ENCODE measurements at regions not wholly inside any gene's neighbourhood (a gene's known extent, or its start where the extent isn't known, plus 50 kb on each side); places are given as distances from the start of the nearest gene placed in this dataset.

DNA sequence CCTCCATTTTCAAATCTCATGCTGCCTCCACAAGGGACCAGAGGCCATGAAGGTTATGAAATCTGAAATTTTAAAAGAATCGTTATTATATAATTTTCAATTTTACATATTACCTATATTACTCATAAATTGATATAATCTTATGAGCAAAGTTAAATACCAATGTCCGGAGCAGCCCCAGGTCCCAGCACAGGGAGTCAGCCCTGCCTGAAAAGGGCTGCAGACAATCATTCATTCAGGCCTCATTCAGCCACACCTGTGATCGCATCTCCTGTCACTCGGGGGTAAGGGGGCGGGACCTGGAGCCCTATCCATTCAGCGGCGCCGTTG, 172.5 kb downstream of the AHSP start:
- no peak overlapping the region for H3K27ac ChIP-seq (ENCODE audit: low read depth, low read length)
- 12 to 14% (median 13%) methylated on average over 8 of the region's 8 CpGs for WGBS, 3 donors

DNA sequence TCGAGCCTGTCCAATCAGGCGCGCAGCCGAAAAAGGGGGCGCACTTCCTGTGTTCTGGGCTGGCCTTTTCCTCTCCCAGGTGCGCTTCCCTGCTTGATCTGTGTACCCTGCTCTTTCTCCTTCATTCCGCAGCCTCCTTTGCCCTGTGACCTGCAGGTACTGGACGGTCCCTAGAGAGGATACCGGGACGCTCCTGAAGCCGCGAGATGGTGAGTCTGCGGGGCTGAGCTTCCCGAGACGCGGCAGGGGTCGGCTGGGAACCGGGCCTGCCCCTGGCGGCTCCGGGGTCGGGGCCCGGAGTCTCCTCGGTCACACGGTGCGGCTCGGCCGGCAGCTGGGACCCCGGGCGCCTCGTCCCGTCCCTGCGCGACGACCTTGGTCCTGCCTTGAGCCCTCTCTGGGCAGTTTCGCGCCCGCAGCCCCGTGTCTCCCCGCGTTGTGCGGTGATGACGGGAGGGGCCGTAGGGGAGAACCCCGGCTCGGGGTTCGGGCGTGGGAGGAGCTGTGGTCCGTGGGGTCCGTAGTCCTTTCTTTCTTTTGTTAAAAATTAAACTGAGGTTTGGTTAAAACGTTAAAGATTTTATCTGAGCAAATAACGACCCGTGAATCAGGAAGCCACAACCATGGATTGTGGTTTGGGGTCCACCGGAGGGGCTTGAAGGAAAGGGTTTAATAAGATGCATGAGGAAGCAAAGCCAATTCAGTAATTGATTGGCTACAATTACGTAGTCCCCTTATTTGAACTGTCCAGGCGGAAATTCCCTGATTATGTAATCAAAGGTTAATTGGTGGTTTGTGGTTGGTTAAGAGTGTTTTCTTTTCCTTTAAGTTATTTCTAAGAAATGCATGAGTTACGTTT, 172.8 kb upstream of the ZNF267 start:
- WGBS, 3 donors, result 0 to 1% (median 1%) methylated on average over 54 to 56 of the region's 56 CpGs
- H3K27ac ChIP-seq (ENCODE audit: low read depth, low read length), result no peak overlapping the region

DNA sequence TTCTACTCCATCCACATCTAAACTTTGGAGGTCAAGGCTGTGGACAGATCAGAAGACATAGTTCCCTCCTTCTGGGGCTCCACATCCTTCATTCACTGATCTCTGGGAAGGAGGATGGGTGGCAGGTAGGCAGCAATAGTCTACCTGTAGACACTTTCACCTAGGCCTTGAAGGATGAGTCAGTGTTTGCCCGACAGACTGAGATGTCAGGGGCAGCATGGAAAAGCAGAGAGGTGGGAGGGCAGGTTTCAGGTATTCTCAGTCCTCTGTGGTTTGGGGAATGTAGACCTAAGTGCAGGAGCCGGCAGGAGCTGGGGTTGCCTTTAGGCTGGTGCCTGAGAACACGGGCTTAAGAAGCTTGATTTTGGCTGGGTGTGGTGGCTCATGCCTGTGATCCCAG, 171.9 kb upstream of the ZNF267 start:
- 59 to 76% (median 62%) methylated on average over 3 of the region's 3 CpGs for WGBS, 3 donors

DNA sequence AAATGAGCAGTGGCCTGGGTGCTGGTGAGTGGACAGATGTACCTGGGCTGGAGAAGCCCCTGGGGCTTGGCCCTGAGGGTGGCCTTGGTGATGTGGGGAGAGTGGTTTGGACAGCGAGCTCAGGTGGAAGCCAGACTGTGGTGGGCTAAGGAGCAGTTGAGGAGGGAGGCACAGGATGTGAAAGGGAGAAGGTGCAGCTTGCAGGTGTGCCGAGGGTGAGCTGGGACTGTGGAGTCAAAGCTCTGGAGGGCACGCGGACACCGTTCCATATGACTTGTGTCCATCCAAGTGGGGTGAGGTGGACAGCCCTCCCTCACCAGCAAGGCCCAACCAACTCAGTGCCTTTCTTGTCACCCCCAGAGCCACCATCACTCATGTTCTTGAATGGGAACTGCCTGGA, 170.8 kb upstream of the ZNF267 start:
- WGBS, 3 donors, result 96 to 97% (median 96%) methylated on average over 5 of the region's 5 CpGs
- H3K27ac ChIP-seq (ENCODE audit: low read depth, low read length), result no peak overlapping the region

More for the DNA sequence above, 171.9 kb upstream of the ZNF267 start:
- no peak overlapping the region for H3K27ac ChIP-seq (ENCODE audit: low read depth, low read length)

DNA sequence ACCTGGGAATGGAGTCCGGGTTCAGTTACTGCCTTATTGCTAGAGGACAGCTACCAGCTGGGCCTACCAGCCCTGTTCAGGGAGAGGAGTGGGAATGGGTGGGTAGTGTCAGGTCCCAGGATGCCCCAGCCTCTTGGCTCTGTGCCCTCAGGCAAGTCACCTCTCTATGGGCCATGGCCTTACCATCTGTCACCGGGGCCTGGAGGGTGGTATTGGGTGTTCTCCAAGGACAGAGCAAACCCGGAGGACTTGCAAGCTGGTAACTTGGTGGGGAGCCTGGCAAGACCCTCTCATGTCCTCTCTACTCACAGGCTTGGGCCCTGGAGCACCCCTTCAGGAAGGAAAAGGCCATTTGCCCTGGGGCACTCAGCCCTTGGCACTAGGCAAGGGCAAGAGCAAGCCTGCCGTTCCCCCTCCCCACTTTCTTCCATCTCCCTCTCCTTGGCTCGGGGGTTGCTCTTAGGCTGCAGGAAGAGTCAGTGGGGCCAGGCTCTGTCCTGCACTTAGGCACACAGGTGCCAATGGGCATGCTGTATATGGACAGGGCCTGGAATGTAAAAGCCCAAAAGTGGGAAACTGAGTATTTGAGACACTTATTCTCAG, 170.0 kb upstream of the ZNF267 start:
- no peak overlapping the region for H3K27ac ChIP-seq (ENCODE audit: low read depth, low read length)
- WGBS, 3 donors, result 94 to 95% (median 95%) methylated on average over 5 of the region's 5 CpGs

DNA sequence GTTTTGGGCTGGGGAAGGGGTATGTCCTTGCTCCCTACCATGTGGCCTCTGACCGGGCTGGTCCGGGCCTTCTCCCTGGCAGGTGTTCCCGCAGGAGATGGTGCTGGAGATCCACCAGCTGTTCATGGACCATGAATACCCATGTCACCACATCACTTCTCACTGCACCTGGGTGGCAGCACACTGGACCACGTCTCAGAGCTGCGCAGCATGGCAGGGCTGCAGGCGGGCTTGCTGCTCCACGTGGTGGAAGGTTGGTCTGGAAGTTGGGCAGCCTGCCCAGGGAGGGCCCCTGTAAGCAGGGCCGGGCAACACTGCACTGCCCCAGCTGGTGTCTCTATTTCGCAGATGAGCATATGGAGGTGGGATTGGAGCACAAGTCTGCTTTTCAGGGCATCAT, 169.5 kb upstream of the ZNF267 start:
- WGBS, 3 donors, result 92 to 96% (median 94%) methylated on average over 9 of the region's 9 CpGs
- H3K27ac ChIP-seq (ENCODE audit: low read depth, low read length), result no peak overlapping the region

DNA sequence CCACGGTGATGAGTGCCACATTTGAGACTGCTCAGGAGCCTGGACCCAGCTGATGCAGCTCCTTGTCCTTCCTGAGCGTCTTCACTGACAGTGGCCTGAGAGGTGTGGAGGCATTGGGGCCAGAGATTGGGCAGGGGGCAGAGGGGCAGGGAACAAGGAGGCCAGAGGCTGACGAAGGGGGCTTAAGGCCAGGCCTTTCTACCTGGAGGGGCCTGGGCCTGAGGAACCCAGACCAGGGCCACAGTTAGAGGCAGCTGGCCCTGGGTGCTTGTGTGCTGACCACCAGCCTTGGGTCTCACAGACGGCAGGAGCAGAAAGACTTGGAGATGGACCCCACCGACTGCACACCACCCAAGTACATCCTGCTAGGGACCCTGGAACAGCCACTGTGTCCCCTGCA, 168.2 kb upstream of the ZNF267 start:
- no peak overlapping the region for H3K27ac ChIP-seq (ENCODE audit: low read depth, low read length)
- 89 to 94% (median 92%) methylated on average over 5 of the region's 5 CpGs for WGBS, 3 donors

DNA sequence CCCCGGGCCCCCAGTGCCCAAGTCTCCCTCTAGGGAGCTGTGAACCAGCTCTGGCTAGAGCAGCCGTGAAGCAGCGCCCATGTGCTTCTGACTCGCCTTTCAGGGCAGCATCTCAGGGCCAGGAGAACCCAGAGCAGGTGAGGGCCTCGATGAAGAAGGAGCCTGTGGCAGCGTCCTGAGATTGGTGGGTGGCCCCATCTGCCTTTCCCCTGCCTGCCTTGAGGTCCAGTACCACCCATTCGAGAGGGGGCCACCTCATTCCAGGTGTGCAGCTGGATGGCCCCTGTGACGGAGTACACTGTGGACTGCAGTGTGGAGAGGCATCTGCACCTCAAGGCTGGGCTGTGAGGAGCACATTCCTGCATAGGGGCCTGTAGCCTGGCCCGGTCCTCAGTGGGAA, 167.3 kb upstream of the ZNF267 start:
- no peak overlapping the region for H3K27ac ChIP-seq (ENCODE audit: low read depth, low read length)
- WGBS, 3 donors, result 83 to 92% (median 87%) methylated on average over 9 of the region's 9 CpGs

DNA sequence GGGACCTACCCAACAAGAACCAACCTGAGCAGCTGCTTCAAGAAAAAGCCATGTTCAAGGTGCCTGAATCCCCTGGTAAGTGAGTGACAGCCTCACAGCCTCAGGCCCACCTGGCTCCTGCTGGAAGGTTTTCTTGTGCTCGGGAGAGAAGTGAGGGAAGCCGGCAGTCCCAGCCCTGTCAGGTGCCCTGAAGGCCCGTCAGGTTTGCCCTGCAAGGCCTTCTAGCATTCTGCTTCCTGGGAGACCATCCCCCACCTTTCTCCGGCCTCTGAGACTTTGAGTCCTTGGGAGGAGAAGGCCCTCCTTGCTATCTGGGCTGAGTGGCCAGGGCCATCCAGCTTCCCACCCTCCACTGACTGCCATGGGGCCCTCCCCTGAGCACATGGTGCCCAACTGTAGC, 166.7 kb upstream of the ZNF267 start:
- no peak overlapping the region for H3K27ac ChIP-seq (ENCODE audit: low read depth, low read length)
- 92 to 100% (median 96%) methylated on average over 4 of the region's 4 CpGs for WGBS, 3 donors

DNA sequence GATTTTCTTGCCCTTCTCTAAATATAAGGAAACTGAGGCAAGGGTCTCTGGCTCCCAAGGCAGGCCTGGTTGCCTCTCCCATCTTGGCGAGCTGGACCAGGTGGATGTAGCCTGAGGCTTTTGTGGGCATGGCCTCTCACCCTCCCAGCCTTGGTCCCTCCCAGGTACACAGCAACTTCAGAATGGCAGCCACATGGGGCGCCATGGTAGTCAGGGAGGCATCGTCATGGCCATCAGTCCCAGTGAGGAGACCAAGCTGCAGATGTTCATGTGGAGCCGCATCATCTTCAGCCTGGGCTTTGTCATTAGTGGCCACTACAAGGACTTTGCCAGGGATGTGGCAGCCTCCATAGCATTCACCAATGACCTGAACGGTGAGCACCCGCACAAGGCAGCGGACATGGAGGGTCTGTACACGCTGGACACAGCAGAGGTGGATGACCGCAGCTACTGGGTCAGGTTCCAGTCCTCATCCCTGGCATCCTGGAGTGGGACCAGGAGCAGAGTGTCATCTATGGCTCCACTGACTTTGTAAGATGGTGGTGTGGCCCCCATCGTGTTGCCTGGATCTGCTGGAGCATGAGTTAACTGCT, 165.8 kb upstream of the ZNF267 start:
- 94 to 98% (median 97%) methylated on average over 10 of the region's 10 CpGs for WGBS, 3 donors
- H3K27ac ChIP-seq (ENCODE audit: low read depth, low read length), result no peak overlapping the region

DNA sequence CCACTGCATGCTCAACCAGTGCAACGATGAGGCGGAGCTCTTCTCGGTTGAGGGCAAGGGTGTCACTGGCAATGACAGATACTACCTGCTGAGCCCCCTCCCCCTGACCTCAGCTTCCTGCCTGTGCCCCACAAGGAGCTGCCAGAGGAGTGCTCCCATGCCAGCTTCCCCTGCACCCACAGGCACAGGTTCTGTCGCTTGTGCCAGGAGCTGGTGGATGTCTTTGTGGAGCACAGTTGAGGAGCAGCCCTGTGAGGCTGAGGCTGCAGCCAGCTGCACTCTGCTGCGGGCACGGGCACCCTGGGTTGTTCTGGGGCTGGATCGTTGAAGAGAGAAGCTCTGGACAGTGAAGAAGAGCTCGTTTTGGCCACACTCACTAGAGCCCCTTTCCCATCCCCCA, 165.3 kb upstream of the ZNF267 start:
- no peak overlapping the region for H3K27ac ChIP-seq (ENCODE audit: low read depth, low read length)
- WGBS, 3 donors, result 81 to 85% (median 85%) methylated on average over 8 of the region's 8 CpGs

DNA sequence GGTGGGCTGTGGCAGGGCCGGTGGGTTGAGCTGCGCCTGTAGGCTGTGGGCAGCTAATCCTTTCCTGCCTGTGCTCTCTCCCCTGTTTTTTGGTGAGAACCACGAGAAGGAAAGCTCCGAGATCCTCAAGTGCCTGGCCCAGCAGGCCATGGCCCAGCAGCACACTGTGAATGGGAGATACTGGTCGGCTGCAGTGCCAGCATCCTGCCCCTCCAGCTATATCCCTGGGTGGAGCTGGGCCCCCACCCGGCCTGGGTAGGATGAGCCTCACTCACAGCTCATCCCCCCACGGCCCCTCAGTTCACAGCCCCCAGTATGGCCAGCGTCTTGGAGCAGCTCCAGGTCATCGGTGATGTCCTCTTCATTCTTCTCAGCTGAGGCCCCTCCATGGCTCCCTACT, 164.4 kb upstream of the ZNF267 start:
- 90 to 94% (median 91%) methylated on average over 8 to 9 of the region's 9 CpGs for WGBS, 3 donors
- no peak overlapping the region for H3K27ac ChIP-seq (ENCODE audit: low read depth, low read length)

DNA sequence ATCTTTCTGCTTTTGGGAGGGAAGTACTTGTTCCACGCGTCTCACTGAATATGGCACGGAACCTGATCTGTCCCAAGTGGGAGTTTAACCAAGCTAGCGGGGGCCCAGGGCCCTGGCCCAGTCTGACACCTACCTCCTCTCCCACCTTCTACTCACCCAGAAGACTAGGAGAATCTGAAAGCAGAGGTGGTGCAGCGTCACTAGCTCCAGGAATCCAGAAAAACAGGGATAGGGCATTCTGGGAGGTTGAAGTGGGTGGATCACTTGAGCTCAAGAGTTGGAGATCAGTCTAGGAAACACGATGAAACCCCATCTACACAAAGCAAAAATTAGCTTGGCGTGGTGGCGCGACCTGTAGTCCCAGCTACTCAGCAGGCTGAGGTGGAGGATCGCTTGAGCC, 163.5 kb upstream of the ZNF267 start:
- WGBS, 3 donors, result 87 to 90% (median 90%) methylated on average over 10 of the region's 10 CpGs
- H3K27ac ChIP-seq (ENCODE audit: low read depth, low read length), result no peak overlapping the region

DNA sequence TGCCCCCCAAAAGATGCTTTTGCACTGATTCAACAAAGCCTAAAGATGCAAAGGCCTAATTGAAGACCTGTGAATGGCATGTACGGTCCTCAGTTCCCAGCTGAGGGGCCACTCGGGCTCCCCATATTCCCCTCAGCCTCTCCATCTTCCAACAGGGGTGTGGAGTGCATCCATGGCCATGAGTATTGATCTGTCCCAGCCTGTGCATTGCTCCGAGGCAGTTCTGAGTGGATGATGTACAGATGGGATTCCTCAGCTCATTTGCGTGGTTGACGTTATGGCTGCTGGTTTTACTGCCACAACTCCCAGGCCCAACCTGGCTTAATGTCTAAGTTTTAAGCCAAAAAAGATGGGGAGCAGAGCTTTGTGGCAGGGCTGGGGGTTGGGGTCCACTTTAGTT, 162.7 kb upstream of the ZNF267 start:
- H3K27ac ChIP-seq (ENCODE audit: low read depth, low read length), result no peak overlapping the region
- 84 to 88% (median 88%) methylated on average over 5 of the region's 5 CpGs for WGBS, 3 donors

DNA sequence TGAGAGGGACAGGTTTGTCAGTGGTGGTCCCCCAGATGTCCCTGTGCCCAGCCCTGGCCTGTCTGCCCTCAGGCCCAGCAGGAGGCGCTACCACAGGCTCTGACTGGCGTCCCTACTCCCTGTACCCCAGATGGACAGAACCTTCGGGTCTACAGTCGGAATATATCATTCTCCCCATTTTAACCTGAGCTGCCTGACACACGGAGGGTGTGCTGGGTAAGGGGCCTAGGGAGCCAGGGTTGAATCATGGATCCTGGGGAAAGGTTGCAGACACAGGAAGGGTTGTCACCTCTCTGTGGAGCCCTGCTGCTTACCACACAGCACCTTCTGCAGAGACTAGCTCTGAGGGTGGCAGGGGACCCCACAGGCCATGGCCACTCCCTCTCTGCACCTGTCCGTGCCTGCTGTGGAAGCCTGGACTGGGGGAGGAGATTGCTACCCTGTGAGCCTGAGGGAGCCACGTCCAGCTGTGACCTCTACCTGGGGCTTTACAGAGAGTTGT, 162.2 kb upstream of the ZNF267 start:
- WGBS, 3 donors, result 68 to 83% (median 82%) methylated on average over 7 of the region's 7 CpGs
- no peak overlapping the region for H3K27ac ChIP-seq (ENCODE audit: low read depth, low read length)

DNA sequence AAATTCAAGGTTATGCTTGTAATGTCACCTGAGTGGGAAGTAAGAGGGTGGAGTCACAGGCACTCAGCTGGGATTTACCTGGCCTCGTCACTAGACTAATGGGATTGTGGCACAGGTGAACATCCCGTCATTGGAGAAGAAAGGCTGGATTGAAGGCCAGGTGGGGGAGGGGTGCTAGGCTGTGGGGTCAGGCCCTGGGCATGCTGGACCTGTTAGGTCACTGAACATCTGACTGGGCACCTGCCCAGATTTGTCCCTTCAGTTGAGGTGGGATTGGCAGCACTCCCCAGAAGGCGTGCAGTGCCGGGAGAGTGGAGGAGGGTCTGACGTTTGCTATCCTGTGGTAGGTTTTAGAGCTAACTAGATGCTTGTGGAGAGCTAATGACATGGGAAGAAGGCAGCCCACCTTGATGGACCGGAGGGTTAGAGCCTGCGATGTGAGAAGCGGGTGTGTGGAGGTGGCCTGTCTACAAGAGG, 161.5 kb upstream of the ZNF267 start:
- 74 to 96% (median 96%) methylated on average over 8 of the region's 8 CpGs for WGBS, 3 donors

DNA sequence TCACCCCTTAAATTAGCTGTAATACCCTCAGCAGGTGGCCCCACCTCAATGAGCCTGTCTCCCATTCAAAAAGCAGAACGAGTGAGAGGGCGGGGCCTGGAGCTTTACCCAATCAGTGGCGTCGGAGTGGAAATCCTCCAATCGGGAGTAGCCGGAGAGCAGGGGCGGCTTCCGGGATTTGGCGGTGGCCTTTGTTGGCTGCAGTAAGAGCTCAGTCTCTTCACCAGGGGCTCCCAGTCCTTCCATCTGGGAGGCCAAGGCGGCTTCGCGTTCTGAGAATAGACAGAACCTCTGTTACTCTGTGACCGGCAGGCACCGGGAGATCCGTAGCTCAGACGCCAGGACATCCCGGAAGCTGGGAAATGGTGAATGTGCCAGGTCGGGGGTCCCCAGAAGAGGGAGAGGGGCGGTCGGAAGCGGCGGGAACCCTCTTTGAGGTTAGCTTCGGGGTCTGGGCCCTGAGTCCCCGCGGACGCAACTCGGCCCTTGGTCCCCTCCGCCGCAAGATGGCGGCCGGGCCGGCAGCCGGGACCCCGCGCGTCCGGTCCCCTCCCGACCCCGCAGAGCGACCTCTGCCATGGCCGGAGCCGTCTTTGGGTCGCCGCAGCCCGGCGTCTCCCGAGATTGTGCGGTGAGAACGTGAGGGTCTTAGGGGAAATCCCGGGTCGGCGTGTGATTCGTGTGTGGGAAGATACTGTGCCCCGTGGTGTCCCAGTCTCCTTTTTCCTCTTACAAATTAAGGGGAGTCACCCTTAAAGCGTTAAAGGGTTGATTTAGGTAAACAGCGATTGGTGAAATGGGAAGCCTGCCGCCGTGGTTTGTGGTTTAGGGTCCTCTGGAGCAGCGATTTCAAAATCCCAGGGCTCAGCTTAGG, 160.3 kb upstream of the ZNF267 start:
- 0 to 1% (median 0%) methylated on average over 49 to 59 of the region's 59 CpGs for WGBS, 3 donors
- H3K27ac ChIP-seq (ENCODE audit: low read depth, low read length), result peak overlapping the region; percentile 93

More for the DNA sequence above, 161.5 kb upstream of the ZNF267 start:
- H3K27ac ChIP-seq (ENCODE audit: low read depth, low read length), result no peak overlapping the region
